GM23338 (cell line): ENCODE measurements at regions not wholly inside any gene's neighbourhood (a gene's known extent, or its start where the extent isn't known, plus 50 kb on each side); places are given as distances from the start of the nearest gene placed in this dataset.

Experiments used
- ATAC-seq: fragments of 200-7000 bp; cut with Tn5 transposase; 3 replicates; pipeline ENCODE4 v1.9.1; 2020
- DNase-seq: peaks from one replicate; pipeline ENCODE4 v3.0.0-alpha.2; 2015; ENCODE audit warnings: low spot score
- H2AFZ ChIP-seq: fragments of 200-600 bp; sonication (generic); 2 replicates; pipeline ENCODE4 v1.8.0; 2016; ENCODE audit warnings: antibody characterized with exemption, mild to moderate bottlenecking, moderate library complexity
- H3F3A ChIP-seq: fragments of 200-600 bp; sonication (generic); replicated peaks from 2 replicates; pipeline ENCODE4 v1.8.0; 2017; ENCODE audit warnings: antibody characterized with exemption, mixed run types, low read depth
- H3K27ac ChIP-seq: fragments of 200-600 bp; sonication (generic); 2 replicates; pipeline ENCODE4 v1.6.1; 2016; ENCODE audit warnings: low read depth
- H3K27me3 ChIP-seq: fragments of 200-600 bp; sonication (generic); 2 replicates; pipeline ENCODE4 v1.8.0; 2016; ENCODE audit warnings: mild to moderate bottlenecking, mixed run types, moderate library complexity; ENCODE audit not compliant: insufficient read depth
- H3K36me3 ChIP-seq: fragments of 200-600 bp; sonication (generic); 2 replicates; pipeline ENCODE4 v1.8.0; 2016; ENCODE audit warnings: mild to moderate bottlenecking; ENCODE audit not compliant: insufficient read depth
- H3K4me1 ChIP-seq: fragments of 200-600 bp; sonication (generic); 2 replicates; pipeline ENCODE4 v1.8.0; 2016; ENCODE audit warnings: mild to moderate bottlenecking, moderate library complexity; ENCODE audit not compliant: insufficient read depth
- H3K4me2 ChIP-seq: fragments of 200-600 bp; sonication (generic); 2 replicates; pipeline ENCODE4 v1.7.1; 2017; ENCODE audit warnings: mixed run types
- H3K4me3 ChIP-seq: fragments of 200-600 bp; sonication (generic); 2 replicates; pipeline ENCODE4 v1.6.1; 2016; ENCODE audit warnings: mixed run types
- H3K79me2 ChIP-seq: fragments of 200-600 bp; sonication (generic); replicated peaks from 2 replicates; pipeline ENCODE4 v1.8.0; 2017; ENCODE audit warnings: mild to moderate bottlenecking; ENCODE audit not compliant: insufficient read depth
- H3K9me2 ChIP-seq: fragments of 200-600 bp; sonication (generic); 2 replicates; pipeline ENCODE4 v1.8.0; 2017; ENCODE audit not compliant: insufficient read depth
- H4K20me1 ChIP-seq: fragments of 200-600 bp; sonication (generic); replicated peaks from 2 replicates; pipeline ENCODE4 v1.8.0; 2017; ENCODE audit warnings: mild to moderate bottlenecking; ENCODE audit not compliant: insufficient read depth
- H3K27ac Mint-ChIP-seq: 2 replicates; pipeline ENCODE4 v1.8.0; 2020; ENCODE audit warnings: inconsistent platforms, mild to moderate bottlenecking, moderate library complexity, mixed read lengths
- H3K27me3 Mint-ChIP-seq: 3 replicates; pipeline ENCODE4 v1.8.0; 2022; ENCODE audit warnings: low read depth, mild to moderate bottlenecking, moderate library complexity, mixed read lengths, inconsistent platforms; ENCODE audit not compliant: insufficient read depth, poor library complexity
- H3K36me3 Mint-ChIP-seq: 3 replicates; pipeline ENCODE4 v1.8.0; 2021; ENCODE audit warnings: low read depth, mild to moderate bottlenecking, inconsistent platforms, moderate library complexity, mixed read lengths
- H3K4me1 Mint-ChIP-seq: 3 replicates; pipeline ENCODE4 v1.8.0; 2020; ENCODE audit warnings: mild to moderate bottlenecking, inconsistent platforms, mixed read lengths
- H3K4me3 Mint-ChIP-seq: 3 replicates; pipeline ENCODE4 v1.8.0; 2021; ENCODE audit warnings: moderate library complexity, mild to moderate bottlenecking, inconsistent platforms, mixed read lengths
- H3K9me3 Mint-ChIP-seq: 3 replicates; pipeline ENCODE4 v1.8.0; 2020; ENCODE audit warnings: moderate library complexity, mild to moderate bottlenecking, inconsistent platforms, mixed read lengths
- CREB1 ChIP-seq: fragments of 250-450 bp; sonication (Bioruptor Pico); IDR thresholded peaks from 2 replicates; pipeline ENCODE4 v1.5.0; 2020; ENCODE audit warnings: low read depth, mild to moderate bottlenecking, moderate library complexity
- EZH2 ChIP-seq: fragments of 200-600 bp; sonication (generic); IDR thresholded peaks from one replicate; pipeline ENCODE4 v1.8.0; 2017; ENCODE audit warnings: antibody characterized with exemption, mild to moderate bottlenecking, low read depth; ENCODE audit not compliant: unreplicated experiment
- EZH2phosphoT487 ChIP-seq: fragments of 200-600 bp; sonication (generic); IDR thresholded peaks from one replicate; pipeline ENCODE4 v1.8.1; 2018; ENCODE audit warnings: antibody characterized with exemption; ENCODE audit not compliant: unreplicated experiment
- JUNB ChIP-seq: IDR thresholded peaks from one replicate; pipeline ENCODE4 v1.6.1; 2016; ENCODE audit warnings: antibody characterized with exemption; ENCODE audit not compliant: unreplicated experiment
- POLR2AphosphoS5 ChIP-seq: IDR thresholded peaks from 2 replicates; pipeline ENCODE4 v1.6.1; 2016; ENCODE audit warnings: antibody characterized with exemption, low read depth
- REST ChIP-seq: IDR thresholded peaks from one replicate; pipeline ENCODE4 v1.6.1; 2018; ENCODE audit warnings: antibody characterized with exemption; ENCODE audit not compliant: unreplicated experiment
- STAT1 ChIP-seq: IDR thresholded peaks from one replicate; pipeline ENCODE4 v1.6.1; 2016; ENCODE audit warnings: antibody characterized with exemption; ENCODE audit not compliant: unreplicated experiment
- ZNF114 ChIP-seq: fragments of 250-450 bp; sonication (Bioruptor Pico); IDR thresholded peaks from 2 replicates; pipeline ENCODE4 v1.5.0; 2020; ENCODE audit warnings: mild to moderate bottlenecking, moderate library complexity
- ZNF462 ChIP-seq: fragments of 250-450 bp; sonication (Bioruptor Pico); IDR thresholded peaks from 2 replicates; pipeline ENCODE4 v1.5.0; 2020; ENCODE audit warnings: mild to moderate bottlenecking, moderate library complexity

DNA sequence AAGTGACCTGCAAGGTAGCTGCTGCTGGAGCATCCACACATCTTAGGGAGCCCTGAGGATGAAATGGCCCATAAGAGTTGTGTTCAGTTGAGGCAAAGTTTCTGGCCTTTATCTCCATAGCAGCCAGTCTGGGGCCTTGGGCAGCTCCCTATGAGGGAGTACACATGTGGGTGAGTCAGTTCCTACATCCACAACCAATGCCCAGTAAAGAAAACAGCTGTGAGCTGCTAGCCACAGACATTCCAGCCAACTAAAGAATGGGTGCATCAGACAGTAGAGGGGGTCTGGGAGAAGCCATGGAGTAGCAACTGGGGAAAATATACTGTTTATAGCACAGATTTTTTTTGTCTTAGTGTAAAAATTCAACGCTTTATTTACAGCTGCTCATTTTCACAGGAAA is 720.7 kb downstream of the TLE1 start (continued):
- TF ChIP-seq EZH2 (no peak), JUNB (no peak)

DNA sequence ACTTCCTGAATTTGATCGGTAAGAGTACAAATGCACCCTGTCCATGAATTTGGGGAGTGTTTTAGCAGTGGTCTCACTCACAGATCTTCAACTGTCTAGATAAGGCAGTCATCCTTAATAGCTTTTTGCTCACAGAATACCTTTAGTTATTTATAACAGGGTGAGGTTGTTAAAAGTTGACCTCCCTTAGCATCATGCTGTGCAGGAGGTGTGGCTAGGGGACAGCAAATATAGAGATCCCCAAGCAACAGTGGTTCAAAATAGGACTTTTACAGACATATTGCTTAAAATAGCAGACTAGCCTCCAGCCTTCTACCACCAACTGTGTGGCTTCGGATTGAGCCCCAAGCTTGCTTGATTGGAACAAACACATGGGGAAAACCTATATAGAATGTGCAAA is 724.4 kb downstream of the TLE1 start:
- Mint-ChIP-seq H3K9me3 (peaks cover 17% of the 10 kb centered on the region), H3K4me3 (no peak overlapping the region), H3K27ac (no peak overlapping the region), H3K36me3 (peaks cover 21% of the 10 kb centered on the region), H3K27me3 (no peaks in the 10 kb centered on the region), H3K4me1 (no peaks in the 10 kb centered on the region)
- ATAC-seq = no peak
- H3K4me3 ChIP-seq = no peak overlapping the region
- H4K20me1 ChIP-seq = no peaks in the 10 kb centered on the region
- H3K36me3 ChIP-seq = no peaks in the 10 kb centered on the region
- no peak overlapping the region; the same call in 1 of the 2 replicates for H2AFZ ChIP-seq
- H3K9me2 ChIP-seq = peaks cover 17% of the 10 kb centered on the region; the same call in 1 of the 2 replicates
- no peak overlapping the region for H3K4me2 ChIP-seq
- DNase-seq = no peak
- H3K27me3 ChIP-seq = no peaks in the 10 kb centered on the region
- no peaks in the 10 kb centered on the region for H3K4me1 ChIP-seq
- H3K79me2 ChIP-seq = no peaks in the 10 kb centered on the region
- no peak for TF ChIP-seq EZH2phosphoT487
- no peaks in the 10 kb centered on the region for H3F3A ChIP-seq
- no peak overlapping the region for H3K27ac ChIP-seq

- H2AFZ ChIP-seq = no peak overlapping the region
- H3K27me3 Mint-ChIP-seq = no peaks in the 10 kb centered on the region
- H3K4me3 ChIP-seq = no peak overlapping the region
- H4K20me1 ChIP-seq = no peaks in the 10 kb centered on the region
- H3K9me2 ChIP-seq = peaks cover 20% of the 10 kb centered on the region; the same call in 1 of the 2 replicates
- DNase-seq (no peak), ATAC-seq (no peak)
- H3K9me3 Mint-ChIP-seq = peaks cover 12% of the 10 kb centered on the region
- H3K4me2 ChIP-seq = no peak overlapping the region
- H3K4me1 Mint-ChIP-seq = no peaks in the 10 kb centered on the region
- H3K4me3 Mint-ChIP-seq = no peak overlapping the region
- H3K4me1 ChIP-seq = no peaks in the 10 kb centered on the region
- H3K79me2 ChIP-seq = no peaks in the 10 kb centered on the region
- H3K36me3 ChIP-seq = no peaks in the 10 kb centered on the region
- peaks cover 17% of the 10 kb centered on the region for H3K36me3 Mint-ChIP-seq
- H3K27ac ChIP-seq = no peak overlapping the region
- H3K27me3 ChIP-seq = no peaks in the 10 kb centered on the region
- H3K27ac Mint-ChIP-seq = no peak overlapping the region
- H3F3A ChIP-seq = no peaks in the 10 kb centered on the region
- TF ChIP-seq POLR2AphosphoS5 (no peak), CREB1 (CRISPR knock-in tag) (no peak), ZNF462 (CRISPR knock-in tag) (no peak), STAT1 (no peak), EZH2 (no peak), EZH2phosphoT487 (no peak), JUNB (no peak), ZNF114 (no peak), REST (no peak)
Measured at GRCh38 chr9:80964374-80964773, 725.0 kb downstream of the TLE1 start.
